Gastroesophageal sphincter (tissue), 4 donors: ENCODE measurements at regions not wholly inside any gene's neighbourhood (a gene's known extent, or its start where the extent isn't known, plus 50 kb on each side); places are given as distances from the start of the nearest gene placed in this dataset.
"Not testable (repeated sequence)": the region's sequence is repeated elsewhere in the genome, so short reads cannot be mapped to it uniquely, and the experiment has no call there.

ENCODE experiments used
- ATAC-seq: fragments of 150-250 bp; one replicate; pipeline ENCODE4 v1.9.1; 2016; ENCODE audit warnings: mild to moderate bottlenecking, moderate library complexity
- H3K27ac ChIP-seq, 4 donors: fragments of 200-600 bp; sonication (generic) in 3 of 4; 1 replicate in 3 of 4; 2 replicates in 1 of 4; pipeline ENCODE4 v1.5.1; 2016 to 2019
- H3K27me3 ChIP-seq: fragments of 200-600 bp; sonication (generic); one replicate; pipeline ENCODE4 v1.5.1; 2019
- H3K36me3 ChIP-seq, 2 donors: fragments of 200-600 bp; sonication (generic); one replicate each; pipeline ENCODE4 v1.5.1; 2019; ENCODE audit warnings: control low read depth in 1 of 2
- H3K4me1 ChIP-seq, 3 donors: fragments of 200-600 bp; sonication (generic); 1 replicate in 2 of 3; 2 replicates in 1 of 3; pipeline ENCODE4 v1.5.1; 2016 to 2019; ENCODE audit warnings: control low read depth in 2 of 3
- H3K4me3 ChIP-seq, 2 donors: fragments of 200-600 bp; sonication (generic); one replicate each; pipeline ENCODE4 v1.5.1; 2019; ENCODE audit warnings: mild to moderate bottlenecking in 1 of 2, moderate library complexity in 1 of 2
- H3K9me3 ChIP-seq, 3 donors: fragments of 200-600 bp; sonication (generic); one replicate each; pipeline ENCODE4 v1.5.1; 2017 to 2019; ENCODE audit warnings: control low read depth in 2 of 3
- EP300 ChIP-seq: sonication (generic); formaldehyde crosslinking; IDR thresholded peaks from one replicate; pipeline ENCODE4 v1.6.1; 2017; ENCODE audit warnings: antibody characterized with exemption, mild to moderate bottlenecking
- POLR2A ChIP-seq, 2 donors: fragments of 450-650 bp; IDR thresholded peaks; one replicate each; pipeline ENCODE4 v1.6.1; 2017; ENCODE audit warnings: antibody characterized with exemption in 2 of 2, mild to moderate bottlenecking in 2 of 2, moderate library complexity in 1 of 2
- POLR2AphosphoS5 ChIP-seq: sonication (generic); formaldehyde crosslinking; IDR thresholded peaks from one replicate; pipeline ENCODE4 v1.6.1; 2017; ENCODE audit warnings: antibody characterized with exemption
- WGBS, 2 donors: methylation state at CpG; one replicate each; pipeline ENCODE4 v1.1.5; 2018; ENCODE audit warnings: low coverage in 1 of 2; 5-methylcytosine and 5-hydroxymethylcytosine counted together
- TF ChIP-seq, protein P1 (sequence below), 4 experiments: fragments of 200-600 bp in 2 of 4; fragments of 450-650 bp in 2 of 4; sonication (generic) in 1 of 4; IDR thresholded peaks; one replicate each; pipeline ENCODE4 v1.5.1; 2017 to 2019; ENCODE audit warnings: antibody characterized with exemption in 4 of 4, mild to moderate bottlenecking in 2 of 4, moderate library complexity in 2 of 4

DNA sequence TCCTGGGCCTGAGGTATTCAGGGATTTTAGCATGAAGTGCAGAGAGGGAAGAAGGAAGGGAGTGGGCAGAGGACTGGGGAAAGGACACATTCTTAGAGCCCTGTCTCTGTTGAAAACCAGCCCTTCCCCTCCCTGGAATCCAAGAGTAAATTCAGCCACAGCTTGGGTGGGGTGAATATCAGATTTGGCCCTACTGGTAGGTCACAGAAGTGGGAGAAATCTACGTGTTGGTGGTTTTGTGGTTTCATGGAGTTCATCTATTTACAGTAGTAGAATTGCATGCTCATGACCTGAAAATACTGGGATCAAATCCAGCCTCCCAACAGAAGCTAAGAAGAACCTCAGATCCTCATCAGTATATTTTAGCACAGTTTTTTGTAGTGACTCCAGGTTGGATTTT is 404.4 kb downstream of the BMP2 start:
- Histone ChIP-seq H3K9me3 (no peaks in the 10 kb centered on the region), H3K27ac (no peak overlapping the region), H3K27me3 (no peaks in the 10 kb centered on the region), H3K4me1 (no peaks in the 10 kb centered on the region), H3K36me3 (no peaks in the 10 kb centered on the region), H3K4me3 (no peak overlapping the region)
- no peak for ATAC-seq
- WGBS, 2 donors, result 38% methylated on average over 1 of the region's 1 CpG
- TF ChIP-seq POLR2AphosphoS5 (no peak), EP300 (no peak), POLR2A (IDR thresholded peaks at IDR 0.05) (no peak)
- TF ChIP-seq, protein P1, sequence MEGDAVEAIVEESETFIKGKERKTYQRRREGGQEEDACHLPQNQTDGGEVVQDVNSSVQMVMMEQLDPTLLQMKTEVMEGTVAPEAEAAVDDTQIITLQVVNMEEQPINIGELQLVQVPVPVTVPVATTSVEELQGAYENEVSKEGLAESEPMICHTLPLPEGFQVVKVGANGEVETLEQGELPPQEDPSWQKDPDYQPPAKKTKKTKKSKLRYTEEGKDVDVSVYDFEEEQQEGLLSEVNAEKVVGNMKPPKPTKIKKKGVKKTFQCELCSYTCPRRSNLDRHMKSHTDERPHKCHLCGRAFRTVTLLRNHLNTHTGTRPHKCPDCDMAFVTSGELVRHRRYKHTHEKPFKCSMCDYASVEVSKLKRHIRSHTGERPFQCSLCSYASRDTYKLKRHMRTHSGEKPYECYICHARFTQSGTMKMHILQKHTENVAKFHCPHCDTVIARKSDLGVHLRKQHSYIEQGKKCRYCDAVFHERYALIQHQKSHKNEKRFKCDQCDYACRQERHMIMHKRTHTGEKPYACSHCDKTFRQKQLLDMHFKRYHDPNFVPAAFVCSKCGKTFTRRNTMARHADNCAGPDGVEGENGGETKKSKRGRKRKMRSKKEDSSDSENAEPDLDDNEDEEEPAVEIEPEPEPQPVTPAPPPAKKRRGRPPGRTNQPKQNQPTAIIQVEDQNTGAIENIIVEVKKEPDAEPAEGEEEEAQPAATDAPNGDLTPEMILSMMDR (IDR thresholded peaks at IDR 0.05), result no peak

DNA sequence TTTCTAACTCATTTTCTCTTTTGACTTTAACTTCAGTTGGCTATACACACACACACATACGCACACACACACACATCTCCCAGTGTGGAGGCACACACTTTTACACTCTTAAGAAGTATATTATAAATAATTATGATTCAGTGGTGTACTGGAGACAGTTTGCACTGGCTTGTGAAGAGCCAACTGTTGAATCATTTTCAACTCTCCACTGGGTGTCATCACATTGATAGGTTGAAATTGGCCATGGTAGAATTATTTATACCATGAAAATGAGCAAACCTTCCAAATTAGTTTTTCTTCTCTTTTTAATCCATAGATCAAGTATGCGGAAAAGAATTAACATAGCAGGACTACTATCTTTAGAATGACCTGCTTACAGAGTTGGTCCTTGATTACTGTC is 407.1 kb downstream of the BMP2 start:
- H3K4me3 ChIP-seq, result no peak overlapping the region
- H3K27me3 ChIP-seq, result no peaks in the 10 kb centered on the region
- no peaks in the 10 kb centered on the region for H3K9me3 ChIP-seq
- no peak overlapping the region for H3K27ac ChIP-seq
- 67 to 83% methylated on average over 2 of the region's 2 CpGs for WGBS, 2 donors
- no peaks in the 10 kb centered on the region for H3K36me3 ChIP-seq
- ATAC-seq, result no peak
- TF ChIP-seq EP300 (no peak), POLR2A (IDR thresholded peaks at IDR 0.05) (no peak), POLR2AphosphoS5 (no peak)
- TF ChIP-seq, protein P1 (IDR thresholded peaks at IDR 0.05), result no peak
- H3K4me1 ChIP-seq, result no peaks in the 10 kb centered on the region

DNA sequence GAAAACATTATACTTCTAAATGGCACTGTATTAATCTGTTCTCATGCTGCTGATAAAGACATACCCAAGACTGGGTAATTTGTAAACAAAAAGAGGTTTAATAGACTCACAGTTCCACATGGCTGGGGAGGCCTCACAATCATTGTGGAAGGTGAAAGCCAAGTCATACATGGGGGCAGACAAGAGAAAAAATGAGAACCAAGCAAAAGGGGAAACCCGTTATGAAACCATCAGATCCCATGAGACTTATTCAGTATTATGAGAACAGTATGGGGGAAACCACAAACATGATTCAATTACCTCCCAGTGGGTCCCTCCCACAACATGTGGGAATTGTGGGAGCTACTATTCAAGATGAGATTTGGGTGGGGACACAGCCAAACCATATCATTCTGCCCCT is 408.3 kb downstream of the BMP2 start:
- not testable (repeated sequence) for H3K4me1 ChIP-seq, H3K27ac ChIP-seq, ATAC-seq, H3K36me3 ChIP-seq, H3K27me3 ChIP-seq, H3K9me3 ChIP-seq, H3K4me3 ChIP-seq
- 88 to 91% methylated on average over 1 of the region's 1 CpG for whole genome bisulfite sequencing, 2 donors

DNA sequence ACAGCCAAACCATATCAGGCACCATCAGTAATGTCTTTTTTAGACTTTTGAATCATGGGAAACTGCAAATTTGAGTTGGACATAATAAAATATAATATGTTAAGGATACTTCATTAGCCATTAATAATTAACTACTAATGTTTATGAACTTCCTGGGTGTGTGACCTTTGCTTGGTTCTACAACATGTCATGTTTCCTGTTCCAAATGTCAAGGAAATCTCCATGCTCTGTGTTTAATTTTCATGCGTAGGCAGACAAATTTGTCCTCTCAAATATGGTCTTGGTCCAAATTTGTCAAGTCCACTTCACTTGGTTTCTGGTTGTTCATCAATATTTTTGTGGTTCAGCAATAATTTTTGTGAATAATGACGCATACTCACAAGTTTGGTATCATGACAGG is 410.5 kb downstream of the BMP2 start:
- no peaks in the 10 kb centered on the region for H3K9me3 ChIP-seq
- no peaks in the 10 kb centered on the region for H3K4me1 ChIP-seq
- no peak for ATAC-seq
- TF ChIP-seq, protein P1 (IDR thresholded peaks at IDR 0.05), result no peak
- TF ChIP-seq POLR2A (IDR thresholded peaks at IDR 0.05), result no peak
- no peak for TF ChIP-seq POLR2AphosphoS5
- TF ChIP-seq EP300, result no peak
- no peaks in the 10 kb centered on the region for H3K27me3 ChIP-seq
- H3K36me3 ChIP-seq, result no peaks in the 10 kb centered on the region
- no peak overlapping the region for H3K4me3 ChIP-seq
- H3K27ac ChIP-seq, result no peak overlapping the region
- WGBS, 2 donors, result 74 to 80% methylated on average over 2 of the region's 2 CpGs

DNA sequence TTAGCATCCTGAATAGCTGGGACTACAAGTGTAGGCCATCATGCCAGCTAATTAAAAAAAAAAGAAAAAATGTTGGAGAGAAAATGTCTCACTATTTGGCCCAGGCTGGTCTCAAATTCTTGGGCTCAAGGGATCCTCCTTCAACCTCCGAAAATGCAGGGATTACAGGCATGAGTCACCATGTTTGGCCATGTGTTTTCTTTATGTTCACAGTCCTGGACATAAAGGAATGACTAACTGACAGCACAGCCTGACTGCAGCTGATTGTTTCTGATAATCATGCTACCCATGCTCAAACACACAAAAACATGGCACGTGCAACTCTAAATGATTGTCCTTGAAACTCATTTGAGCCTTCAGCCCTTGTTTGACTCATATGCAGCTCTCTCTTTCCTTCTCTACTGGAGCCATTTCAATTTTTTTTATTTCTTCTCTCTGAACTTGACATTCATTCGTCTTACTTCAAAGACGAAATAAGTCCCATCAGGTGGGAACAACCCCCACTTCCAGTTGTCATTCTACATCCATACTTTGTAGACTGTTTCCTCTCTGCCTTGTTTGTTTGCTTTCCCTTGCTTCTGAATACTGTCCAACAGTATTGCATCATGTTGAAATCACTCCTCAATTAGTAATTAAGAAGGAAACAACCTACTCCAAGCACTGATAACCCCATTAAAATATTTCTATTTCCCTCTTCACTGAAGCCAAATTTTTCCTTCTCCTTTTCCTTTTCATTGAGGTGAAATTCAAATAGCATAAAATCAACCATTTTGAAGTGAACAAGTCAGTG is 413.0 kb downstream of the BMP2 start:
- no peaks in the 10 kb centered on the region for H3K4me1 ChIP-seq
- ATAC-seq, result no peak
- WGBS, 2 donors, result 71 to 76% methylated on average over 4 of the region's 4 CpGs

More for the DNA sequence above, 413.0 kb downstream of the BMP2 start:
- Histone ChIP-seq H3K36me3 (no peaks in the 10 kb centered on the region), H3K27ac (no peak overlapping the region), H3K27me3 (no peaks in the 10 kb centered on the region), H3K4me3 (no peak overlapping the region), H3K9me3 (no peaks in the 10 kb centered on the region)
- TF ChIP-seq, protein P1 (IDR thresholded peaks at IDR 0.05), result no peak
- TF ChIP-seq POLR2A (IDR thresholded peaks at IDR 0.05), result no peak
- no peak for TF ChIP-seq POLR2AphosphoS5
- no peak for TF ChIP-seq EP300
